GM21515 (cell line): ENCODE measurements at regions not wholly inside any gene's neighbourhood (a gene's known extent, or its start where the extent isn't known, plus 50 kb on each side); places are given as distances from the start of the nearest gene placed in this dataset.

Source experiments
- ATAC-seq: cut with Tn5 transposase; IDR thresholded peaks from one replicate; pipeline ENCODE4 v1.9.1; 2021; ENCODE audit not compliant: unreplicated experiment

- peak; percentile 93 for ATAC-seq
Measured at GRCh38 chr11:86193297-86194095, 51.1 kb upstream of the EED start.

- ATAC-seq: peak; percentile 16
Measured at GRCh38 chr11:86192519-86193257, 51.9 kb upstream of the EED start.

GRCh38 chr11:86191874-86192273, 52.7 kb upstream of the EED start:
- ATAC-seq: no peak

- no peak for ATAC-seq
Measured at GRCh38 chr11:86187027-86187426, 57.5 kb upstream of the EED start.

- no peak for ATAC-seq
Measured at GRCh38 chr11:86186386-86186785, 58.2 kb upstream of the EED start.

- ATAC-seq: no peak
Measured at GRCh38 chr11:86185381-86185750, 59.2 kb upstream of the EED start.

GRCh38 chr11:86184728-86185380, 59.7 kb upstream of the EED start:
- ATAC-seq: no peak

GRCh38 chr11:86183694-86184093, 60.9 kb upstream of the EED start:
- ATAC-seq: no peak

- ATAC-seq: peak; percentile 71
Measured at GRCh38 chr11:86182976-86183584, 61.5 kb upstream of the EED start.

- no peak for ATAC-seq
Measured at GRCh38 chr11:86181379-86181778, 63.2 kb upstream of the EED start.

GRCh38 chr11:86180851-86181250, 63.7 kb upstream of the EED start:
- no peak for ATAC-seq

GRCh38 chr11:86180423-86180822, 64.1 kb upstream of the EED start:
- no peak for ATAC-seq

GRCh38 chr11:86179646-86180064, 64.9 kb upstream of the EED start:
- ATAC-seq: no peak

GRCh38 chr11:86177302-86177701, 67.3 kb upstream of the EED start:
- ATAC-seq: no peak

GRCh38 chr11:86176165-86176884, 68.2 kb upstream of the EED start:
- no peak for ATAC-seq

- ATAC-seq: no peak
Measured at GRCh38 chr11:86175626-86176025, 68.9 kb upstream of the EED start.

GRCh38 chr11:86175191-86175590, 69.4 kb upstream of the EED start:
- ATAC-seq: no peak

GRCh38 chr11:86174101-86175046, 70.2 kb upstream of the EED start:
- ATAC-seq: no peak

GRCh38 chr11:86172894-86173293, 71.7 kb upstream of the EED start:
- no peak for ATAC-seq

GRCh38 chr11:86171627-86172026, 72.9 kb upstream of the EED start:
- no peak for ATAC-seq
